HG02885 (cell line): ENCODE measurements at regions not wholly inside any gene's neighbourhood (a gene's known extent, or its start where the extent isn't known, plus 50 kb on each side); places are given as distances from the start of the nearest gene placed in this dataset.
A peak's percentile ranks its signal among the peaks of the same experiment; 100 is the strongest.
"Not testable (repeated sequence)": the region's sequence is repeated elsewhere in the genome, so short reads cannot be mapped to it uniquely, and the experiment has no call there.

Experiments
- ATAC-seq: cut with Tn5 transposase; IDR thresholded peaks from one replicate; pipeline ENCODE4 v1.9.1; 2021; ENCODE audit warnings: mild to moderate bottlenecking; ENCODE audit not compliant: unreplicated experiment, poor library complexity

DNA sequence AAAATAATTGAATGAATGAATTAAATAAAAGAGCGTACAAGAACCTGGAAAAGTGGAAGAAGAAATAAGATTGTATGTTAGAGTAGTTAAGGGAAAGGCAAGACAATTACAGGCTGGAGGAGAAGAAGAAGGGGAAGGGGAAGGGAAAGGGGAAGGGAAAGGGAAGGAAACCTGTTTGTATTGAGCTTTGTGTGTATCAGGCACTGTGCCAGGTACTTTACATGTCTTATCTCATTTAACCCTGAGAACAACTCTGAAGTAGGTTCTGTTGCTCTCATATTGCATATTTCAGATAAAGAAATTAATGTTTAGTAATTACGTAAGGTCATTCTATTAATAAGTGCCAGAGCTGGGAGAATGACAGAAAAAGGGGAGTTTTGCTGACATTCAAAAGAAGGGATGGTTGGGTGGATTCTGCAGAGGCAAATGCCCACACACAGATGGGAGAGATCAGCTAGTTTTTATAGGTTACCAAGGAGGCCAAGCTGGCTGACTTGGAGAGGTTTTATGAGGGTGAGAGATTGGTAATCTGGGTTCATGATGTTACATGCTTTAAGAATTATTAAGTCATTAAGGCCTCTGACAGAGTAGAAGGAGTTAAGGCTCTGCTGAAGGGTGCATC is 92.3 kb upstream of the LCORL start:
- no peak for ATAC-seq

GRCh38 chr4:18111081-18111480 is 89.5 kb upstream of the LCORL start:
- no peak for ATAC-seq

- no peak for ATAC-seq
Observed at GRCh38 chr4:18110099-18110498, 88.5 kb upstream of the LCORL start.

GRCh38 chr4:18109676-18110075 is 88.1 kb upstream of the LCORL start:
- ATAC-seq, result no peak

GRCh38 chr4:18107848-18108528 is 86.4 kb upstream of the LCORL start:
- ATAC-seq, result not testable (repeated sequence)

GRCh38 chr4:18106620-18107019 is 85.1 kb upstream of the LCORL start:
- ATAC-seq, result no peak

DNA sequence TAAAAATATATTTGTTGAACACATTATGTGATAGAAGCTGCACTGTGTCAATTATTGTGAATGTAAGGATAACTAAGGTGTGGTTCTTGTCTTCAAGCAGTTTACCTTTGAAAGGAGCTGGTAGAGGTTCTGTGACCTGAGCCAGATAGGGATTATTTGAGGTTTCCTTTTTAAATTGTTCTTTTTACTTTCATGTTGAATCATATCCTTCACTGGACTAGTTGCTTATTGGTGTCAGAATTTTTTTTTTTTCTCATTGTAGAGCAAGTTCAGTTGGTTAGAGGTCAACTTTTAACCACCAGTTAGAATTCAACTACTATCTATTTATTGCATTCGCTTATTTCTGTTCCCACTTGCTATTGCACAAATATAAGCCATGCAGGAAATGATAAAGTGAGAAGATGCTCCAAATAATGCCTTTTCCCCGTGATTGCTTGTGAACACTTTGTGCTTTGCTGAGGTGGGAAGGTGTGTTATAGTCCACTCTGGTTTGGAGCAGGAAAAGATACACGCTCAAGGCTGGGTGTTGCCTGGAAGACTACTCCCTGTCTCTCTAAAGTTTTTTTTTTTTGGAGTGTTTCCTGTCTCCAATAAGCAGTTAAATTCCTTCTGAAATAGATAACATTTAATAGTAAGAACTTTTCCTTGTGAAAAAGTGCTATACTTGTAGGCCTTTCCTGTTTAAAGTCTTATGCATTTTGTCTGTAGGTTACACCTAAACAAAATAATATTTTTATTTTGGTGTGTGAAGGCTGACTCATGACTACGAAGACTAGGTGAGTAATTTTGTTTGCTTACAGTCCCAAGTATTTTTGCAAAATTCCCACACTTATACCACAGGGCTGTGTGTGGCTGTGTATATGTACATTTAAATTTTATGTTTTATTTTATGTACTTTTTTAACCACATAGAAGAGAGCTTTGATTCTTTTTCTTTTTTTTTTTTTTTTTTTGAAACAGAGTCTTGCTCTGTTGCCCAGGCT is 83.8 kb upstream of the LCORL start:
- peak; percentile 82 for ATAC-seq

DNA sequence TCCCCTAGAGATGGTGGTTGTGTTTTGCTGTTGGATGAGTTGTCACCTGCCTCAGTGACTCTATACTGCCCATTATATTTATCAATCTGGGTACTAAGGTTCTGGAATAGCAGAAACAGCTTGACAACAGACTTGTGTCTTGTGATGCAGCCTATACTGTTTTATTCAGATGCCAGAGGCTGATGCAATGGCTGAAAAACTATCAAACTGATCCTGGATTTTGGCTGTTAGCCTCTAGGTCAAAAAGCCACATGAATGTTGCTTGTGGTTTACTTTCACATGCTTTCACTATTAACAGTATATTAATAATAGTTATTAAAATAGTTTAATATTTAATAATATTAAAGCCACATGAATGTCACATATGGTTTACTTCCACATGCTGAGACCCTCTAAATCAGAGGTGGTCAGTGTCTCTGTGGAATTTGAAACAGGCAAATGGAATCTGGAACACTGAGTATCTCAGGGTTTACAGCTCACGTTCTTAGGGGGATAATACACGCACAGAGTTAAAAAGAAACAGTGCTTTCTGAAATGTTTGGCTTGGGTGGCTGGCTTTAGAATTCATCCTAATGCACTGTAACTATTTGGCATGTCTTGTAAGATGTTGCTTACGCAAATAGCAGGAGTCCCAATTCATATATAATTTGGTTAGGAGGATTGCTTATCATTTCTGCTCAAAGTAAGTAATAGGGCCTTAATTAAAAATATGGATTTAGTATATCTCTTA is 82.5 kb upstream of the LCORL start:
- ATAC-seq, result no peak

DNA sequence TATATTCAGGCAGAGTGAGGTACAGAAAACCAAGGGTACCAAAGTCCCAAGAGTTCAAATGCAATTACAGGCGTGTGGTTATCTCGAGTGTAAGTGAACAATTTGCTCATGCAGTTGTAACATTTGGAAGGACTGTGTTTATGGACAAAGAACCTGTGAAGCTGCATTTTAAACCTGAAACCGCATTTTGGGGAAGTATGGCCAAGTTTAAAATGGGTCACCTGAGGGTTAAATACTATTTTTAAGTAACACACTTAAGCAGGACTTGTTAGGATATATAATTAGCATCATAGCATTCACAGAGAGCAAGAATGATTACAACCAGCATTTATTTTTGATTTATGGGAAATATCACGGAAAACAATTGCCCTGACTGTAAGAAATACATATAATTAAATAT is 79.1 kb upstream of the LCORL start:
- ATAC-seq, result peak; percentile 50

- not testable (repeated sequence) for ATAC-seq
Observed at GRCh38 chr4:18090447-18090846, 68.9 kb upstream of the LCORL start.

DNA sequence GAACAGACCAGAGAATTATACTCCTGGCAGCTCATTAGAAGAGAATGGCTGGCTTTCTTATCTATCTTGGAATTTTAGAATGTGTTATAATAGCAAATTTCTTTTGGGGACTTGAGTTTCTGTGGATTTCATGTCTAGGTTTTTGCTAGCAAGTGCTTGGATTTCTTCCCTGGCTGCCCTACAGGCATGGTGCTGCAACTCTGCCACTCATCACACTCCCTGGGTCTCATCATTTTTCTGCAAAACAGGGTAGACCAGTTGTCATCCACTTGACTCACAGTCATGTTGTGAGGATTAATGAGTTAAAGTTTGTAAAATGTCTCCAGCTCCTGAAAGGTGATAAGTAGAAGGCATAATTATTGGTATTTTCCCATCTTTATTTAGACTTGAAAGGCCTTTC is 60.7 kb upstream of the LCORL start:
- ATAC-seq, result no peak

GRCh38 chr4:18081708-18082107 is 60.2 kb upstream of the LCORL start:
- no peak for ATAC-seq

GRCh38 chr4:18077808-18078207 is 56.3 kb upstream of the LCORL start:
- no peak for ATAC-seq

- ATAC-seq, result peak; percentile 79
Observed at GRCh38 chr4:18075823-18076433, 54.4 kb upstream of the LCORL start.

GRCh38 chr4:18071894-18072293 is 50.3 kb upstream of the LCORL start:
- ATAC-seq, result no peak
